ENCODE measurements at regions not wholly inside any gene's neighbourhood (a gene's known extent, or its start where the extent isn't known, plus 50 kb on each side); places are given as distances from the start of the nearest gene placed in this dataset.

DNA sequence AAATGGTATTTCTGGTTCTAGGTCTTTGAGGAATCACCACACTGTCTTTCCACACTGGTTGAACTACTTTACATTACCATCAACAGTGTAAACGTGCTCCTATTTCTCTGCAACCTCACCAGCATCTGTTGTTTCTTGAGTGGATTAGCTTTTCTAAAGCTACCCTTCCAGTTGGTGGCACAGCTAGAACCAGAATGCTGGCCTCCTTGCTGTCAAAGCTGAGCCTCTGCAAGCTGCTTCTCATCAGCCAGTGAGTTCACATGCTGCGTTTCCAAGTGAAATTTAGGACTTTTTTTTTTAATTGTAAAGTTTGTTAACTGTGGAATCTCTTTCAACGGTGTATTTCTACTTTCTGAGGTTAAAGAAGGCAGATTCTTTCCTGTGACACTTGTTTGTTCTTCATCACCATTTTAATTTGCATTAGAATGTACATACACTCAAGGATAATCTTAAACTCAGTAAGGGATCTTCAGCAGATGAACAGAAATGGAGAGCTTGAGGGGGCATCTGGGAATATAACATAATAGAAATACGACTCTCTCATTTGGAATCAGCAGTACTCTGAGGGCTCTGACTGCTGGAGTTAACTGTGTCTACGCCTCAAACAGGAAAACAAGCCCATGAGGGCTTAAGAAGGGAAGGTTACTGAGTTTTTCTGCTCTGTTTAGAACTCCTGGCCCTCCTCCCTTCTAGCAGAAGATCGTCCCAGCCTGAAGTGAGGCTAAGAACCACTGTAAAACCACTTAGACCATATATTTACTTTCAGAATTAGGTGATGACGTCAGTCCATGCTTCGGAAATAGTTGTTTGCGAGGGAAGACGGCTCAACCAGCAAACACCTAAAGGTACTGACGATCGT is 148.4 kb upstream of the FAM20A start:
- DNase-seq (ENCODE audit: low read depth in 4 of 4, low spot score in 2 of 4): no peak

DNA sequence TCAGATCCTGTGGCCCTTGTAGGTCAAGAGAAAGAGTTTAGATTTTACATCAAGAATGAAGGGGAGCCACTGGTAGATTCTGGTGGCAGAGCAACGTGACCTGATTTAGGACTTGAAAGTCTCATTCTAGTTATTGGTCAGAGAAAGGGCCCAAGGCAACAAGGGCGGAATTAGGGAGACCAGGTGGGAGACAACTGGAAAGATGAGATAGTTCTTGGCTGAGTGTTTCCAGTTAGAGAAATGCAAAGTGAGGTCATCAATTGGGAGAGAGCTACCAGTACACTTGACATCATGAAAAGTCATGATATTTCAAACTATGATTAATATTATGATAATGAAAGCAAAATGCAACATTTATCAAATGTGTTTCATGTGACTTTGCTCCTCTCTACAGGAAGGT is 147.2 kb upstream of the FAM20A start:
- no peak for DNase-seq (ENCODE audit: low read depth in 4 of 4, low spot score in 2 of 4)

DNA sequence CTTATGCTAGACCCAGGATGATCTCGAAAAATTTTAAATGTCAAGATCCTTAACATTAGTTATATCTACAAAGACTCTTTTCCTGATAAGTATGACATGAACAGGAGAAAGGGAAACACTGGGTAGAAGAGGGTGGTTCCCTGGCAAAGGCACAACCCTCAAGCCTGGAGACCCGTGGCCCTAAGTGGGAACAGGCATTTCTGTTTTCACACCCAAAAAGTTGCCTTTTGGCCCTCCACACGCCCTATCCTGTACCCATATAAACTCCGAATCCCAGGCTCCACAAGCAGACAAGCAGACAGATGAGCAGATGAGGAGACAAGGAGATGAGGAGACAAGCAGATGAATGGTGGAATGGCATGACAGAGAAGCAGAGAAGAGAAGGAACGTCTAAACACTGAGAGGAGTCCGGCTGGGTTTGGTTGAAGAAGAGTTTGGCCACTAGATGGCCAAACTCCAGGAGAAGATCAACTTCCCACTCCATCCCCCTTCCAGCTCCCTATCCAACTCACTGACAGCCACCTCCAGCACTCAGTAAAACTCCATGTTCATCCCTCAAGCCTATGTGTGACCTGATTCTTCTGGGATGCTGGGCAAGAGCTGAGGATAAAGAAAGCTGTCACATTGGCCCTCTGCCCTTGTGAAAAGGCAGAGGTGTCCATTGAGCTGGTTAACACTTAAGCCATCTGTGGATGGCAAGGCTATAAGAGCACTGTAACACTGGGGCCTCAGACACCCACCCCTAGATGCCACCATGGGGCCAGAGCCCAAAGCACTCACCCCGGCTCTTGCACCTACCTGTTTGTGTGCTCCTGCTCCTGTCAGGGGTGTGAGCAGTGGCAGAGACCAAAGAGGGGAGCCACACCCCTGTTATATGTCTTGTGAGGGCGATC is 139.6 kb upstream of the FAM20A start:
- no peak for DNase-seq (ENCODE audit: low read depth in 4 of 4, low spot score in 2 of 4)

DNA sequence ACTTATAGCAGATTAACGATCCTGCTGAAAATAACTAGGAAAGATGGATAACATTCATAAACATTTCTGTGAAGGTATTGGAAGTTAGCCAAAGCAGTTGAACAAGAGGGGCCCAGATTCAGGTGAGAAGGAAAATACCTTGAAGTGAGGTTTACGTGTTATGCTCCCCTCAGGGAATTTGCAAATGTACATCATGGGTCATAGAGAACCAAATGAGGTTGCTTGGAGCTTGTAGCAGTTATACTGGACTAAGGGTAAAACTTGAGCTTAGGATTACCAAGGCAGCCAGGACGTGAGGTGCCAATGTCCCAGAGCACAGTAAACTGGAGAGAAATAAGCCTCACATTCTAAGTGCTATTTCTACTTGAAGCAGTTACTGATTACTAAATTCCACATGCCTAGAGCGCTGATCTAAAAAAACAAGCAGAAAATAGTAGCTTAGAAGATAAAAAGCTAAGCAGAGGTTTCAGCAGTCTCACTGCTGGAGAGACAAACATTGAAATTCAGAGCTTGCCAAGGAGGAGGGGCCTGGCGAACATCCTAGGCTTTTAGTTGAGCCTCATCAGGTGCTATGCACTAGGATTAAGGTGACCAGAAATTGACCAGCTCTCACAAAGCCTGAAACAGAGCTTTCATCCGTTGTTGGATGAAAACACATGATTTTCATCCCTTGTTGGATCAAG is 136.7 kb upstream of the FAM20A start:
- DNase-seq (ENCODE audit: low read depth in 4 of 4, low spot score in 2 of 4): peak in 1 of 4 donors; percentile 12

DNA sequence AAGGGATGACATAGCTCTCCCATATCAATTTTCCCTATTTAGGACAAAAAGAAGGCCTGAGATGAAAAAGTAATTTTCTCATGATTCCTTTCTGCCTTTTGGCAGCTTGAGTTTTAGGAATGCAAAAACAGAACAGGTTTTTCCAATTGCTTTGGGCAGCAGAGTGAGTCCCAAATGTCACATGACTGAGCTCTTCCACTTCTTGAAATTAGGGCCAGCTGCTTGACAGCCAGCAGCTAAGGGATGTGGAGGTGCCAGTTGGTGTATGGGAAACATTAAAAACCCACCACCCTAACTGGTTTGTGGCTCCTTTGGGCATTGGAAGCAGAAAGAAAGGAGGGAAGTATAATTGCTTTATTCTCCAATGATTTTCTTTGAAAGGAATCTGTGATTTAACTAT is 133.8 kb upstream of the FAM20A start:
- no peak for DNase-seq (ENCODE audit: low read depth in 4 of 4, low spot score in 2 of 4)

DNA sequence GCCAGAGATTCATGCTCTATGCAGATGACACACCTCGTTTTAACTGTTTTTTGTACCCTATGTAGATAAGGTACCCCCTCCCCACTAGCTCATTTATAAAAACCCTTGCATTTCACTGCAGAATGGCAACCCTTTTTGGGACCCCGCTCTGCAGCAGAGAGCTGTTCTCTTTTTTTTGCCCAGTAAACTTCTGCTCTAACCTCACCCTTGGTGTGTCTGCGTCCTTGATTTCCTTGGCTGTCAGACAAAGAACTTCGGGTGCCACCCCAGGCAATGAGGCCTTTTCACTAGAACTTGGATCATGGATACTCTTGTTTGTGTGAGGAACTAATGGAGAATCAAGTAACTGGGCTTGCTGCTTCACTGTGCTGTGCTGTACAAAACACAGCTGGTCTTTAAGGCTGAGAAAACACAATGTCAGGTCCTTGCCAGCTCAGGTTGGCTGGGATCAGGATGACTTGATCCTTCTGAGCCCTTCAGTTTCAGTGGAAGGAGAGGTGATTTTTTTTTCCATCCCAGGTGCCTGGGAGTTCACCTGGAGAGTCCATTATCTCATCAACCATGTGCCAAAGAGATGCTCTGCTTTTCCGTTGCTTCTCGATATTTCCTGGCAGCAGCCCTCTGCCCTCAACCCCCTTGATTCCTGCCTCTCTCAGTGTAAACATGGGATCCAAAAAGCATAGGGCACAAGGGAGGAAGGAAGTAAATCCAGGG is 133.2 kb upstream of the FAM20A start:
- no peak for DNase-seq (ENCODE audit: low read depth in 4 of 4, low spot score in 2 of 4)

DNA sequence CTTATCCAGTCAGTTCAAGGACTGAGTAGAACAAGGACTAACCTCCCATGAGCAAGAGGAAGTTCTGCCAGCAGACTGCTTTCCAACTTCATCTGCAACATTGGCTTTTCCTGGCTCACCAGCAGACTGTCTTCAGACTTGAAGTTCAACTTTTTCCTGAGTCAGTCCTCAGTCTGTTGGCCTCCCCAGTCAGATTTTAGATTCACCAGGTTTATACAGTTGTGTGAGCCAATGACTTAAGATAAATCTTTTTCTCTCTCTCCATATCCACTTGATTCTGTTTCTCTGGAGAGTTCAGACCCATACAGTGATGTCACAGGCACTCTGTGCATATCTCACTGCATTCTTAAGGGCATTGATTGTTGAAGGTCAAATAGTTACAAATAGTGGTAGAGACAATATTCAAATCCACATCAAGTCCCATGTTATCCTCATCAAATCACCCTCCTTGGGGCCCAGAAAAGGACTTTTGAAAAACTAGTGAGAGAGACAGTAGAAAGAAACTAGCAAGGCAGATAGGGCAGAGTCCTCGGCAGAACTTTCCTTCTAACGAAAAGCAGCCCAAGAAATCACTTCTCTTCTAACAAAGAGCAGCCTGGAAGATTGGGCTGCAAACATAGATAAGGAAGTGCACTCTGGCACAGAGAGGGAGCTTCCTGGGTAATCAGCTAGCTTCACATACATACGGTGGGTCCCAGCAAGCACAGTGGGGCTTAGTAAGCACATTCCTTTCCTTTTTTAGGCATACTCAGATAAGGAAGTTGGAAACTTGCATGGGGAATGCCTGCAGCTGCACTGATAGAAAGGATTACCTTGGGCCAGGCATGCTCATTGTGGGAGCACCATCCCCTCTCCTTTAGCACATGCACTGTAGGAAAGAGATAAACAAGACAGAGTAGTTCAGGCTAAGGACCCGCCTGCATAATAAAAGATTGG is 132.3 kb upstream of the FAM20A start:
- DNase-seq (ENCODE audit: low read depth in 4 of 4, low spot score in 2 of 4): no peak

DNA sequence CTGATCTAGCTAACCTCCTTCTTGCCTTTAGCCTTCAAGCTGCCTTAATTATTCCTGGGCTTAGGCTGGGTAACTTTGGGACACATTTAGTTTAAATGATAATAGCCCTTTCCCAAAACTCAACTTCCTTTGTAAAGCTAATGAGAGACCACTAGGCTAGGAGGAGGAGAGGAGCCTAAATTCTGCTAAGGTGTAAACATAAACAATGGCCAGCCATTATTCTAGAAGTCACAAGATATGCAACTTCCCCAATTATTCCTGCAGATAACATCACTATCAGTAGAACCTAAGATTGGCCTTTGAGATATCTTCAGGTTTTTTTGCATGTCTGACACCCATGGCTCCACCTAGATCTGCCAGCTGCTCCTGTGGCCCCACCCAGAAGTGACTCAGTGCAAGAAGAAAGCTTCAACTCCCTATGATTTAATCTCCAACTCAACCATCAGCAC is 131.2 kb upstream of the FAM20A start:
- DNase-seq (ENCODE audit: low read depth in 4 of 4, low spot score in 2 of 4): no peak

DNA sequence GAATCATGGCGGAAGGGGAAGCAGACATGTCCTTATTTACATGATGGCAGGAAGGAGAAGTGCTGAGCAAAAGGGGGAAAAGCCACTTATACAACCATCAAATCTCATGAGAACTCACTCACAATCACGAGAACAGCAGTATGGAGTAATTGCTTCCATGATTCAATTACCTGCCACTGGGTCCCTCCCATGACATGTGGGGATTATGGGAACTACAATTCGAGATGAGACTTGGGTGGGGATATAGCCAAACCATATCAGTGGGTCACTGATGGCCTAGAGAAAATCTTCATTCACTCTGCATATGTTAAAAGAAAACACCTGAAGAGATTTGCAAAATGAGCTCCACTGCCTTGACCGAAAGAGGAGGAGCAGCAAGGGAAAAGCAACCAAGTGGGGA is 130.3 kb upstream of the FAM20A start:
- no peak for DNase-seq (ENCODE audit: low read depth in 4 of 4, low spot score in 2 of 4)

DNA sequence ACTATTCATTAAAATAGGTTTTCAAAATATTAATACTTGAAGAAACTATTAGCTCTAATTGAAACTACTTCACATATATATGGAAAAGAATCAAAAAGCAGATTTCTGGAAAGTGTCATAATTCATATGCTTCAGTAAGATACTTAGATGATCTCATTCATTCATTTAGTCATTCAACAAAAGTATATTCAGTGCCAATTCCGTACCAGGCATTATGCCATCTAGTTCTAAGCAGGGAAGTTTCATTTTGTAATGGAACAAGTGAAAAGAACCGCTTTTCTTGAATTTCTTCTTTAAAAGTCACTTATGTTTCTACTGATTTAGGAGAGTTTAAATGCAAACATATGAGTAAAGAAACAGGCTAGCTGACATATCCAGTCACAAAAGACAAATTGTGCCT is 118.3 kb upstream of the FAM20A start:
- DNase-seq (ENCODE audit: low read depth in 4 of 4, low spot score in 2 of 4): no peak

DNA sequence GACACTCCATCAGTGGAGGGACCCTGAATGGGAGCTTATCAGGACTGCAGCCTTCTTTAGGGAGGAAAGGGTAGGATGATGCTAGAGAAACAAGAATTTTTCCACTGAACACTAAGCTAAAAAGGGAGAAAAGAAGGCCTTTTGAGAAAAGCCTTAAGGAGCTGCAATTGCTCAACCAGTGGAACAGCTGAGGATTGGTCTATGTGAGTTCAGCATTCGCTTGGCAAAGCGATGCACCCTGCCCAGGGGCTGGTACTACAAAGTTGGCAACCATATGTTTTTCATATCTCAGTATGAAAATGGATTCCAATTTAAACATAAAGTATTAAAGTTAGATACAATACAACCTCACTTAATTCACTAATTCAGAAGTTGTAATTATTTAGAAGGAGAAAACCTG is 117.8 kb upstream of the FAM20A start:
- no peak for DNase-seq (ENCODE audit: low read depth in 4 of 4, low spot score in 2 of 4)

DNA sequence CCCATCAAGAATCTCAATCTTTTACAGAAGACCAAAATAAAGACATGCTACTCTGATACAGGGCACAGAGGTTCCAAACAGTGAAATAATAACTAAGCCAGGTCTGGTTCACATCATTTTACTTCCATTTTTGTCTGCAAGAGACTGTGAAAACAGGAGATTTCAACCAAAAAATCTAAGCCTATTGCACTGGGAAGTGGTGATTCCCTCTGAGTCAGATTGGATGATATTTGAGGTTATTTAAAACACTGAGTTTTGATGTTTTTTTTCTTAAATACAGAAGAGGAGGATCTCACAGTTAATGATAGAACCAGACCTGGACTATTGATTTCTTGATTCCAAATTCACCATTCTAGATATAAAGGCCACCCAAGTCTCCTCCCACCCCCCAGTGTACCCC is 117.3 kb upstream of the FAM20A start:
- DNase-seq (ENCODE audit: low read depth in 4 of 4, low spot score in 2 of 4): no peak

DNA sequence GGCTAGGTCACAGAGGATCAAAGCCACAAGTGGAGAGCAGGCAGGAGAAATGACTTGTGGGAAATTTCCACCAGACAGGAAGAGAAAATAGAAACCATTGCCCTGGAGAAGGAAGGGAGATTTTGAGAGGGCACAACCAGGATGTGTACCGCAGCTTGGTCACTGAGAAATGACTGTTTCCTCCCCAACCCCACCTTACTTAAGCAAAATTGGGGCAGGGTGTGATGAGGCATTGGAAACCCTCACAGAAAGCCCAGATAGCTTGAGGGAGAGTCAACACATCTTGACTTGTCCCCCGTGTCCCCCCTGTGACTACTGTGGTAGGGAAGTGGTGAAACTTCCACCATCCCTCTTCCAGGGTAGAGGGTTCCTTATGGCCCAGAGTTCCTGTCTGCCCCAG is 113.5 kb upstream of the FAM20A start:
- no peak for DNase-seq (ENCODE audit: low read depth in 4 of 4, low spot score in 2 of 4)

DNA sequence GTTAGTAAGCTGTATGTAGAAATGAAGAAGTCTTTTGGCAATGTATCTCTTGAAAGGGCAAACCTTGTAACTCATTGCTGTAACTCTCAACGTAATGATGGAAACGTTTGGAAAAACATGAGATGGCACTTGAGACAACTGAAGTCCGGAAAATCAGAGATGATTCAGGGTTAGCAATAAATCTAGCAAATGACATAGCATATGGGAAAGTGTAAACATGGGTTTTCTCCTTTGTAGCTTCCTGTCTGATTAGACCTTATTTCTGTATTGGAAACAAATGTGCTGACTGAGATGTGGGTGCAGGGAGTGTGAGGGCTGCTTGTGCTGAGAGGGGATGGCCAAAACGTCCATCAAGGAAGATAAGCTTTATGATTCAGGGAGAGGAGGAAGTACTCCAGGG is 110.7 kb upstream of the FAM20A start:
- no peak for DNase-seq (ENCODE audit: low read depth in 4 of 4, low spot score in 2 of 4)

DNA sequence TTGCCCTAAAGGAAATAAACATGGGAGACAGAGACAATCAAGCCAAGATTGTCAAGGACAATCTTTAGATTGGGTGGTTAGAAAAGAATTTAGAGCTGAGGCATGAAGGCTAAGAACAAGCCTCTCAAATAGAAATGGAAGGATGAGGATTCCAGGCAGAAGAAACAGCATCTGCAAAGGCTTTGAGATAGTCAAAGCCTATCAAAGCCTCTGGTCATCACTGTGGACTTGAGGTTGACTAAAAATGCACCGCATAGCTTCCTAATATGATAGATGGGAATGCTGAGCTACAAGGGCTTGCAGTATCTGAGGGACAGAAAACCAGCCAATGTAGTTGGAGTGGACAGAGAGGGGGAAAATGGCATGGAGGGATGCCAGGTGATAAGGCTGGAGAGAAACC is 109.8 kb upstream of the FAM20A start:
- no peak for DNase-seq (ENCODE audit: low read depth in 4 of 4, low spot score in 2 of 4)

DNA sequence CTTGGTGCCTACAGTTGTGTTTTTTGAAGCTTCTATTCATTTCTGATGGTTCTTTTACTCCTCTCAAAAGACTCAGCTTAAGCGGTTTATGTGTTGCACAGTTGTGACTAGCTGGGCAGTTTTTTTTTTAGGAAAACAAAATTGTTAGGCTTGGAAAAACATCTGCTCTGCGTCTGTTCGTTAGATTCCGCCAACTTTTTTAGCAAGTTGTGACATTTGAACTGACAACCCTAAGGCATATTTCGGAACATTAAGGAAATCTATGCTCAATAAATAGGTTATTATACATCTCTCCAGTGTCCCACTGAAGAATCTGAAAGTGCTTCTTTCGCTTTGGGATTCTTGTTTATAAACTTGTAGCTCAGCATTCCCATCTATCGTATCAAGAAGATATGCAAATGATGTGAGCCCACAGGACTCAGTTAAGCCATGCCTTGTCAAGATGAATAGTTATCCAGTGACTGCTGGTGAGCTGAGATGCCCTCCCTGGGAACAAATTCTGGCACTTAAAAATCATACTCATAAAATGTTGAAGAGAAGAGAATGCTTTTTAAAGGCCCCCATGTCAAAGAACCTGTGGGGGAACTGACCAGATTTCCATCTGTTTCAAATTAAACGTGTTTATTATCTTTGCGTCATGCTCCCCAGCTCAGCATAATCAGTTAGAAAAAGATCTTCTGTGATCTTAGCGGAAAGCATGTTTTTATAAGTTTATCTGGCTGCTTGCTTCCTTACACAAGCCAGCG is 109.0 kb upstream of the FAM20A start:
- DNase-seq (ENCODE audit: low read depth in 4 of 4, low spot score in 2 of 4): peak; percentile 18 to 47 (median 30)

DNA sequence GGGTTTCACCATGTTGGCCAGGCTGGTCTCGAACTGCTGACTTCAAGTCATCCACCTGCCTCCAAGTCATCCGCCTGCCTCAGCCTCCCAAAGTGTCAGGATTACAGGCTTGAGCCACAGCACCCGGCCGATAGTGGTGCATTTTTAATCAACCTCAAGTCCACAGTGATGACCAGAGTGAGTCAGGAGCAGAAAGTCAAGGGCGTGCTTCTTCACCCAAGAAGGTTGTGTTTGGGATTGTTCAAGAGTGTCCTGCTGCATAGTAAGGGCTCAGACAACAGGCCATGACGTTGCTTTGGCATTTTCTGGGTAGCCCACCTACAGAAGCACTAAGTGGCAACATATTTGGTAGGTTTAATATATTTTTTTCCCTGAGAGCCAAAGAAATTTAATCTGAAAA is 108.3 kb upstream of the FAM20A start:
- DNase-seq (ENCODE audit: low read depth in 4 of 4, low spot score in 2 of 4): no peak

DNA sequence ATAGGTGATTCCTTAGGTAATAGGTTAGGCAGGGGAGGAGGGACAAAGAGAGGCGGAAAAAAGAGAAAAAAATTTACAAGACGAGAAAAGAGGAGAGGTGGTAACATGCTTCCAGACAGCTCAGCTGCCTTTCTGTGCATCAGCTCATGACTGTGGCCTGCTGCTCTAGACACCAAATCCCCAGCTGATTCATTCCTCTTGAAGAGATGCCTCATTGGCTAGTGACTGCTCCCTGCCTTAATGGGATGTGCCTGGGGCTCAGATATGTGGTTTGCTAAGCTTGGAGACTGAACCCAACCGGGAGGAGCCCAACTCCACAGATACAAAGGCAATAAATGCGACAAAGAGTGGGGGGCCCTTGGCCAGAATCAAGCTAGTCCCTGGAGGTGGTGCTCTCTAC is 105.9 kb upstream of the FAM20A start:
- no peak for DNase-seq (ENCODE audit: low read depth in 4 of 4, low spot score in 2 of 4)
